HepG2 (cell line): ENCODE measurements at regions not wholly inside any gene's neighbourhood (a gene's known extent, or its start where the extent isn't known, plus 50 kb on each side); places are given as distances from the start of the nearest gene placed in this dataset.

Source experiments
- ATAC-seq: fragments of 200-7000 bp; cut with Tn5 transposase; 3 replicates; pipeline ENCODE4 v1.9.1; 2020; ENCODE audit warnings: mild to moderate bottlenecking, moderate library complexity
- BruUV-seq: library from RNA; stranded (reverse); fragments of 400-500 nt; replicated peaks from 2 replicates; lab custom pipeline; 2021; lab: Mats Ljungman, UMichigan
- CTCF ChIA-PET: fragments of 300-600 bp; formaldehyde crosslinking; extraction: SDS; loops from one replicate; lab custom pipeline; 2021; ENCODE audit warnings: low total read pairs, inconsistent platforms, low intra/inter-chr PET ratio; lab: Yijun Ruan, JAX
- POLR2A ChIA-PET: fragments of 350-600 bp; sonication (Branson Sonifier 250); formaldehyde crosslinking; loops from one replicate; lab custom pipeline; 2020; ENCODE audit warnings: antibody characterized with exemption, inconsistent platforms; lab: Yijun Ruan, JAX
- DNase-seq: peaks from one replicate; pipeline ENCODE4 v3.0.0-alpha.2; 2015; ENCODE audit warnings: low spot score
- FAIRE-seq: peaks from 3 replicates; lab custom pipeline; 2011; peaks lifted over from hg19 to GRCh38; lab: Jason Lieb, UNC
- H2AFZ ChIP-seq: one replicate; pipeline ENCODE4 v1.6.1; 2011; ENCODE audit warnings: low read length, inconsistent platforms
- H3K27ac ChIP-seq: fragments of 300-600 bp; 3 replicates; pipeline ENCODE4 v1.8.0; 2011; ENCODE audit warnings: mixed run types, mild to moderate bottlenecking, mixed read lengths, low read length, inconsistent platforms; ENCODE audit not compliant: insufficient read depth; ENCODE audit errors: extremely low read length
- H3K27me3 ChIP-seq, 2 experiments: fragments of 200-600 bp in 1 of 2; 2 replicates in 1 of 2; 3 replicates in 1 of 2; pipeline versions ENCODE4 v1.6.0 to v1.8.0; 2011; ENCODE audit warnings: low read length in 2 of 2, mild to moderate bottlenecking in 2 of 2, moderate library complexity in 2 of 2, inconsistent platforms in 1 of 2; ENCODE audit not compliant: insufficient read depth in 2 of 2, control insufficient read depth in 1 of 2
- H3K36me3 ChIP-seq, 2 experiments: fragments of 200-600 bp in 1 of 2; replicated peaks in 1 of 2; 2 replicates in 1 of 2; 3 replicates in 1 of 2; pipeline versions ENCODE4 v1.5.1 to v1.8.0; 2011; ENCODE audit warnings: low read length in 2 of 2, inconsistent platforms in 1 of 2; ENCODE audit not compliant: insufficient read depth in 2 of 2, control insufficient read depth in 1 of 2
- H3K4me1 ChIP-seq: 2 replicates; pipeline ENCODE4 v1.5.1; 2012; ENCODE audit warnings: low read length, inconsistent platforms; ENCODE audit not compliant: insufficient read depth
- H3K4me2 ChIP-seq: 2 replicates; pipeline ENCODE4 v1.6.0; 2011; ENCODE audit warnings: low read depth, low read length, inconsistent platforms
- H3K4me3 ChIP-seq, 3 experiments: fragments of 200-600 bp in 1 of 3; sonication (generic), shearing (Covaris generic) in 1 of 3; replicated peaks in 1 of 3; 2 replicates each; pipeline ENCODE4 v1.5.1; 2011 to 2016; ENCODE audit warnings: low read length in 3 of 3, inconsistent platforms in 2 of 3, low read depth in 2 of 3, mild to moderate bottlenecking in 2 of 3, control low read depth in 1 of 3, mixed read lengths in 1 of 3; ENCODE audit not compliant: insufficient read depth in 1 of 3
- H3K79me2 ChIP-seq: one replicate; pipeline ENCODE4 v1.6.1; 2011; ENCODE audit warnings: low read length, inconsistent platforms; ENCODE audit not compliant: insufficient read depth
- H3K9ac ChIP-seq: 2 replicates; pipeline ENCODE4 v1.6.0; 2011; ENCODE audit warnings: mild to moderate bottlenecking, low read depth, low read length, inconsistent platforms; ENCODE audit not compliant: insufficient read depth
- H3K9me3 ChIP-seq: 2 replicates; pipeline ENCODE4 v1.5.1; 2012; ENCODE audit warnings: mild to moderate bottlenecking, low read length
- H4K20me1 ChIP-seq: 2 replicates; pipeline ENCODE4 v1.6.0; 2011; ENCODE audit warnings: inconsistent platforms, mild to moderate bottlenecking, low read length, moderate library complexity; ENCODE audit not compliant: insufficient read depth
- BCL3 ChIP-seq: sonication (generic); formaldehyde crosslinking; IDR thresholded peaks from 2 replicates; pipeline ENCODE4 v1.5.1; 2020; ENCODE audit warnings: mild to moderate bottlenecking, missing genetic modification reagents, moderate library complexity
- HINFP ChIP-seq: sonication (generic); formaldehyde crosslinking; IDR thresholded peaks from 2 replicates; pipeline ENCODE4 v1.4.0; 2020; ENCODE audit warnings: low read depth, mild to moderate bottlenecking, missing genetic modification reagents
- PAX8 ChIP-seq: sonication (generic); formaldehyde crosslinking; IDR thresholded peaks from 2 replicates; pipeline ENCODE4 v1.8.0; 2022; ENCODE audit warnings: mild to moderate bottlenecking, missing genetic modification reagents, borderline replicate concordance
- RAD21 ChIP-seq: fragments of 450-650 bp; formaldehyde crosslinking; IDR thresholded peaks from 2 replicates; pipeline ENCODE4 v1.5.0; 2020; ENCODE audit warnings: mild to moderate bottlenecking
- STAG1 ChIP-seq: sonication (generic); formaldehyde crosslinking; IDR thresholded peaks from 2 replicates; pipeline ENCODE4 v1.4.0; 2020; ENCODE audit warnings: missing genetic modification reagents
- ZKSCAN1 ChIP-seq: fragments of 150-350 bp; IDR thresholded peaks from 2 replicates; pipeline ENCODE4 v1.6.1; 2014; ENCODE audit warnings: low read length
- ZNF180 ChIP-seq: sonication (generic); formaldehyde crosslinking; IDR thresholded peaks from 2 replicates; pipeline ENCODE4 v1.4.0; 2020; ENCODE audit warnings: low read depth, missing genetic modification reagents, borderline replicate concordance
- ZNF432 ChIP-seq: sonication (generic); formaldehyde crosslinking; IDR thresholded peaks from 2 replicates; pipeline ENCODE4 v1.5.0; 2020; ENCODE audit warnings: missing genetic modification reagents, mild to moderate bottlenecking, borderline replicate concordance
- WGBS: methylation state at CpG from one replicate; pipeline ENCODE4 v1.1.6; 2017; ENCODE audit warnings: low lambda C conversion rate; 5-methylcytosine and 5-hydroxymethylcytosine counted together
- in situ Hi-C: cut with HindIII; loops from 2 replicates; pipeline ENCODE4 v1.10.0; 2017; ENCODE audit warnings: low pct_unique_long_range_greater_than_20kb; ENCODE audit not compliant: extremely low pct_ligation_motif_present
- intact Hi-C: fragments of 100-400 bp; cut with micrococcal nuclease; formaldehyde crosslinking; loops from one replicate; pipeline ENCODE4 v1.10.0; 2022; ENCODE audit not compliant: unreplicated experiment
- TF ChIP-seq, protein P1 (sequence below): sonication (generic); formaldehyde crosslinking; IDR thresholded peaks from 2 replicates; pipeline ENCODE4 v1.8.0; 2022; ENCODE audit warnings: missing genetic modification reagents, low read depth, mild to moderate bottlenecking, borderline replicate concordance

DNA sequence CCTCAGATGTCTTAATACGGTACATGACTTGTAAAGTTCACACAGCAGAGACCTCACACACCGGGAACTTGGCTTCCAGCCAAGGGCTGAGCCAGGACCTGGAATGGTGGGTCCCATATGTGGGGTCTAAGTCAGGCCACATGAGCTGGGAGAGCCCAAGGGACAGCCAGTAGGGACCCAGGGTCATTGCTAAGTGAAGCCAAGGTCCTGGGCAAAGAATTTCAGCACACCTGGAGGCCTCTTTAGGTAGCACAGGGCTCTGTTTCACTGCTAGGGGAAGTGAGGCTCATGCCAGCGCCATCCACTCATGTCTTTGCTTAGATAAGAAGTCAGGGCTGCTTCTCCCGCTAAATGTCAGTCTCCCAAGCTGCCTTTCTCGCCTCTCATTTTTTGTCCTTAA is 116.6 kb upstream of the TLE3 start:
- FAIRE-seq (no peak), DNase-seq (no peak), ATAC-seq (peak; percentile 88)
- BruUV-seq = no TSS peak
- Histone ChIP-seq H3K4me3 (no peak overlapping the region), H2AFZ (no peak overlapping the region), H4K20me1 (peaks cover 3% of the 10 kb centered on the region; the same call in 1 of the 2 replicates), H3K9ac (no peak overlapping the region), H3K27ac (no peak overlapping the region), H3K79me2 (no peaks in the 10 kb centered on the region), H3K4me2 (no peak overlapping the region), H3K27me3 (peaks cover 5 to 59% of the 10 kb centered on the region in 2 experiments; a peak in 4 of 5 replicates), H3K4me1 (no peaks in the 10 kb centered on the region), H3K9me3 (no peaks in the 10 kb centered on the region), H3K36me3 (no peaks in the 10 kb centered on the region)
- WGBS = 19% methylated on average over 5 of the region's 5 CpGs
- in situ Hi-C loops = no loop called here
- ChIA-PET POLR2A (interaction anchor here (1.2 kb wide), 1 partner anchor 18 kb away, joined by 3 read pairs; no protein-coding TSS in a partner anchor), CTCF (no interaction called here)
- intact Hi-C loops = no loop called here
- TF ChIP-seq, protein P1, sequence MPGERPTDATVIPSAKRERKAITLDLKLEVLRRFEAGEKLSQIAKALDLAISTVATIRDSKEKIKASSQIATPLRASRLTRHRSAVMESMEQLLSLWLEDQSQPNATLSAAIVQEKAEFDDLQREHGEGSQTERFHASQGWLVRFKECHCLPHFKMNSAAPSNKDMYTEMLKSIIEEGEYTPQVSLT = no peak
- peak; percentile 31 for TF ChIP-seq STAG1 (CRISPR knock-in tag)
- TF ChIP-seq BCL3 = no peak
- no peak for TF ChIP-seq HINFP
- no peak for TF ChIP-seq ZKSCAN1
- no peak for TF ChIP-seq PAX8 (CRISPR knock-in tag)
- peak; percentile 12; the same call in 1 of the 2 replicates for TF ChIP-seq RAD21 (CRISPR knock-in tag)
- TF ChIP-seq ZNF180 (CRISPR knock-in tag) = no peak
- no peak for TF ChIP-seq ZNF432 (CRISPR knock-in tag)
